Pulmonary artery endothelial cell (primary cell): ENCODE measurements at regions not wholly inside any gene's neighbourhood (a gene's known extent, or its start where the extent isn't known, plus 50 kb on each side); places are given as distances from the start of the nearest gene placed in this dataset.
"Not testable (repeated sequence)": the region's sequence is repeated elsewhere in the genome, so short reads cannot be mapped to it uniquely, and the experiment has no call there.

ENCODE experiments used
- DNase-seq: peaks from one replicate; pipeline ENCODE4 v3.0.0-alpha.2; 2011; ENCODE audit warnings: low read depth, low spot score

- no peak for DNase-seq
These were observed 253.6 kb upstream of the LRRC4C start for GRCh38 chr11:41713030-41713429.

GRCh38 chr11:41714101-41714500 is 254.6 kb upstream of the LRRC4C start:
- DNase-seq, result no peak

DNA sequence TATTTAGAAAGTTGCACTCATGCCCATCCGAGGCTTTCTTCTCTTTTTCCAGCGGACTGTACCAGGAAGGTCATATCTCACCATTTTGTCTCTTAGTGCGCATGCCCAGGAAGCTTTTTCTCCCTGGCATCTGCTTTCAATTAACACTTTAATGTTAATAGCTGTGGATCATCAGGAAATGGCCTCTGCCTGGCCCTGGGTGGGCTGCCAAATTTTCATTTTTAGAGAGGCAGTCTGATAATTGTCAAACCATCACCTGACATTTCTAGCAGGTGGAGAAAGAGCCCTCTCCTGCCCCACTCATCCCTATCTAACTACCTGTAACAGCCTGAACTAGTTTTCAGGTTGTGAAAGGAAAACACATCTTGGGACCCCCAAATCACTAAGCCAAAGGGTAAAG is 257.4 kb upstream of the LRRC4C start:
- DNase-seq, result no peak

GRCh38 chr11:41720761-41721160 is 261.3 kb upstream of the LRRC4C start:
- no peak for DNase-seq

DNA sequence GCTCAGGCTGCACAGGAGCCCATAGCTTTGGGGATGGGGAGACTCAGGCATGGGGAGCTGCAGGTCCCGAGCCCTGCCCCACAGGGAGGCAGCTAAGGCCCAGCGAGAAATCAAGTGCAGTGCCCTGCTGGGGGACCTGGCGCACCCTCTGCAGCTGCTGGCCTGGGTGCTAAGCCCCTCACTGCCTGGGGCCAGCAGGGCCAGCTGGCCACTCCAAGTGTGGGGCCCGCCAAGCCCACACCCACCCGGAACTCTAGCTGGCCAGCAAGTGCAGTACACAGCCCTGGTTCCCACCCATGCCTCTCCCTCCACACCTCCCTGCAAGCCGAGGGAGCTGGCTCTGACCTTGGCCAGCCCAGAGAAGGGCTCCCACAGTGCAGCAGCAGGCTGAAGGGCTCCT is 268.7 kb upstream of the LRRC4C start:
- DNase-seq, result not testable (repeated sequence)

GRCh38 chr11:41775296-41775695 is 315.8 kb upstream of the LRRC4C start:
- no peak for DNase-seq

GRCh38 chr11:41779401-41779960 is 320.0 kb upstream of the LRRC4C start:
- DNase-seq, result no peak

DNA sequence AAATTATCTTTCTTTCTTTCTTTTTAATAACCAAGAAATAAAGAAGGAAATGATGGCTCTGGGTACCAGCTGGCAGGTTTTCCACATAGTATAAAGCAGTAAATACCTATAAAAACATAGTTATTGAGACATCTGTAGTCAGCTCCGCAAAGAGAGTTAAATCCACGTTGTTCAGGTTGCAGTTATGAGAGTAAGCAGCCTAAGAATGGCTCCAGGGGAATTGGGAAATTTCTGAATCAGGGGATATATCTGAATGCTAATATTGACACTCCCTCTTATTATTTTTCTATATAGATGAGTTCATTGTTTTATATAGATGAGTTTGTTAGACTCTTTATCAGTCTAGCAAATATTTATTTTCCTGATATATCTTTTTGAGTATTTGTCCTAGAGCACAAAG is 322.0 kb upstream of the LRRC4C start:
- no peak for DNase-seq

GRCh38 chr11:41784513-41785335 is 325.3 kb upstream of the LRRC4C start:
- DNase-seq, result no peak

- no peak for DNase-seq
These were observed 326.6 kb upstream of the LRRC4C start for GRCh38 chr11:41786087-41786486.

DNA sequence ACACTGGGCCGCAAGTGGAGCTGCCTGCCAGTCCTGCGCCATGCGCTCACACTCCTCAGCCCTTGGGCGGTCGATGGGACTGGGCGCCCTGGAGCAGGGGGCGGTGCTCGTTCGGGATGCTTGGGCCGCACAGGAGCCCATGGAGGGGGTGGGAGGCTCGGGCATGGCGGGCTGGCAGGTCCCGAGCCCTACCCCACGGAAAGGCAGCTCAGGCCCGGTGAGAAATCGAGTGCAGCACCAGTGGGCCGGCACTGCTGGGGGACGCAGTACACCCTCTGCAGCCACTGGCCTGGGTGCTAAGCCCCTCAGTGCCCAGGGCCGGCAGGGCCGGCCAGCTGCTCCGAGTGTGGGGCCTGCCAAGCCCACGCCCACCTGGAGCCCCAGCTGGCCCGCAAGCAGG is 328.7 kb upstream of the LRRC4C start:
- no peak for DNase-seq

GRCh38 chr11:41789376-41789775 is 329.9 kb upstream of the LRRC4C start:
- no peak for DNase-seq

DNA sequence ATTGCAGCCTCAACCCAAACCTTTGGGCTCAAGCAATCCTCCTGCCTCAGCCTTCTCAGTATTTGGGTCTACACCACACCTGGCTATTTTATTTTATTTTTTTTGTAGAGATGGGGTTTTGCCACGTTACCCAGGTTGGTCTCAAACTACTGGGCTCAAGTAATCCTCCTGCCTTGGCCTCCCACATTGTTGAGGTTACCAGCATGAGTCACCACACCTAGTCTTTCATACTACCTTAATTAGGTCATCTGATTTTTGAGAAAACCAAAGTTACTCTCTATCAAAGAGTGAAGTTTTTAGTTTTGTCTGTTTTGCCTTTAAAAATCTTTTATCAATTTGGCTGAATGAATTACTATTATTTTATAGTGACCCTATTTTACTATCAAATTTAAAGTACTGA is 335.6 kb upstream of the LRRC4C start:
- DNase-seq, result no peak

- no peak for DNase-seq
These were observed 340.3 kb upstream of the LRRC4C start for GRCh38 chr11:41799754-41800153.

GRCh38 chr11:41803895-41804294 is 344.4 kb upstream of the LRRC4C start:
- no peak for DNase-seq

- DNase-seq, result no peak
These were observed 356.9 kb upstream of the LRRC4C start for GRCh38 chr11:41816396-41816795.

GRCh38 chr11:41824287-41824686 is 364.8 kb upstream of the LRRC4C start:
- not testable (repeated sequence) for DNase-seq

DNA sequence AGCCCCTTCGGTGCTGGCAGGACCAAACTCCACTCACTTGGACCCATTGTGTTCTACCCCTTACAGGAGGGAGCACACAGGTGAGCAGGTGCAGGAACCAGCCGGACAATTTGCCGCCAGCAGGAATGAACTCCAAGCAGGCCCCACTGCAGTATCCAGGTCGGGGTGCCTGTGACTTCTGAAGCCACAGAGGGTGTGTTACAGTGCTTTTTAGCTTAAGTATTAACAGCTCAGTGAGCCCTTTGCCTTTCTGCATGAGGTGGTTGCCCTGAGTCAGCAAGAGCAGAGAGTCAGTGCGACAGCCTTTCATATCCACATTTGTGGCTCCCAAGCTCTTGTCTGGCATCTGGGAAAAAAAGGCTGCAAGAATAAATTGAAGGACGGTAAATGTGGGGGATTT is 366.6 kb upstream of the LRRC4C start:
- DNase-seq, result no peak

GRCh38 chr11:41836431-41836830 is 377.0 kb upstream of the LRRC4C start:
- DNase-seq, result no peak

DNA sequence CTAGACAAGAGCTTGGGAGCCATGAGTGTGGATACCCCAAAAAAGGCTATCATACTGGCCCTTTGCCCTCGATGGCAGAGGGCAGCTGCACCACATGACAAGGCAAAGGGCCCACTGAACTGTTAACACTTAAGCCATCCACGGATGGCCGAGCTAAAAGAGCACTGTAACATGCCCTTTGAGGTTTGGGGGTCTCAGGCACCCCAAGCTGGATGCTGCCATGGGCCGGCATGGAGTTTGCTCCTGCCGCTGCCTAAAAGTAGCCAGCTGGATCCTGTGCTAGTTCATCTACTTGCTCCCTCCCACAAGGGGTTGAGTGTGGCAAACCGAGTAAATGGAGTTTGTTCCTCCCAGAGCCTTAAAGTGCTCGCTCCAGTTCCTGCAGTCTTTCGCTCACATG is 383.2 kb upstream of the LRRC4C start:
- no peak for DNase-seq

- no peak for DNase-seq
These were observed 385.6 kb upstream of the LRRC4C start for GRCh38 chr11:41845066-41845465.

GRCh38 chr11:41848349-41848748 is 388.9 kb upstream of the LRRC4C start:
- no peak for DNase-seq

GRCh38 chr11:41849250-41849649 is 389.8 kb upstream of the LRRC4C start:
- no peak for DNase-seq
